ENCODE measurements at regions not wholly inside any gene's neighbourhood (a gene's known extent, or its start where the extent isn't known, plus 50 kb on each side); places are given as distances from the start of the nearest gene placed in this dataset.
"Not testable (repeated sequence)": the region's sequence is repeated elsewhere in the genome, so short reads cannot be mapped to it uniquely, and the experiment has no call there.

DNA sequence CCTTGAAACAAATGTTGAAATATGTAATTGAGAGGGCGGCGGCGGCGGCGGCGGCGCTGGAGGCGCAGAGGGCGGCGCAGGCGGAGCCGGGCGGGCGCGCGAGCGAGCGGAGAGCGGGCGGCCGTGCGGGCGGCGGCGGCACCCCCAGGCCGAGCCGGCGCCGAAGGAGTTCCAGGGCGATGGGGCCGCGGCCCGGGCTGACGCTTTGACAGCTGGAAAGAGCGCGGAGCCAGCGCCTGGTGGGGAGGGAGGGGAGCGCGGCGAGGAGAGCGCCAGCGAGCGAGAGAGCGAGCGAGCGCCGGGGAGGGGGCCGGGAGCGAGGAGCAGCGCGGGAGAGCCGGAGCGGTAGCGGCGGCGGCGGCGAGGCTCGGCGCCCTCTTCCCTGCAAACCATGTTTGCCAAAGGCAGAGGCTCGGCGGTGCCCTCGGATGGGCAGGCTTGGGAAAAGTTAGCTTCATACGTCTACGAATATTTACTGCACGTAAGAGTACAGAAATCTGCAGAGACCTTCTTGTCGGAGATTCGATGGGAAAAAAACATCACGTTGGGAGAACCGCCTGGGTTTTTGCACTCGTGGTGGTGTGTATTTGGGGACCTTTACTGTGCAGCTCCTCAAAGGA, 116.8 kb upstream of the CDK13 start:
- H3K4me1 Mint-ChIP-seq, H3K9me3 Mint-ChIP-seq, POLR2A ChIA-PET, H3K27ac Mint-ChIP-seq, H3K36me3 Mint-ChIP-seq: not testable (repeated sequence)
- H3K4me3 Mint-ChIP-seq = peak overlapping the region; percentile 36
- peak; percentile 88 for ATAC-seq (ENCODE audit: low read depth)
- H3K27me3 Mint-ChIP-seq = peaks cover 65% of the 10 kb centered on the region
- DNase-seq = peak; percentile 57

DNA sequence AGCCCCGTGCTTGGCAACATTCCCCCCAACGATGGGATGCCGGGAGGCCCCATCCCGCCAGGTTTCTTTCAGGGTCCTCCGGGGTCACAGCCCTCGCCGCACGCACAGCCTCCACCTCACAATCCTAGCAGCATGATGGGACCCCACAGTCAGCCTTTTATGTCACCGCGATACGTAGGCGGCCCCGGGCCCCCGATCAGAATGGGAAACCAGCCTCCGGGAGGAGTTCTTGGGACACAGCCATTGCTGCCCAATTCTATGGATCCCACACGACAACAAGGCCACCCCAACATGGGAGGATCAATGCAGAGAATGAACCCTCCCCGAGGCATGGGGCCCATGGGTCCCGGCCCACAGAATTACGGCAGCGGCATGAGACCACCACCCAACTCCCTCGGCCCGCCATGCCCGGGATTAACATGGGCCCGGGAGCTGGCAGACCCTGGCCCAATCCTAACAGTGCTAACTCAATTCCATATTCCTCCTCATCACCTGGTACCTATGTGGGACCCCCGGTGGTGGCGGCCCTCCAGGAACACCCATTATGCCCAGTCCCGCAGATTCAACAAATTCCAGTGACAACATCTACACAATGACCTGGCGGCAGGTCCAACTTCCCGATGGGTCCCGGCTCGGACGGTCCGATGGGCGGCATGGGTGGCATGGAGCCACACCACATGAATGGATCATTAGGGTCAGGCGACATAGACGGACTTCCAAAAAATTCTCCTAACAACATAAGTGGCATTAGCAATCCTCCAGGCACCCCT, 116.0 kb upstream of the CDK13 start:
- H3K27ac Mint-ChIP-seq; H3K4me1 Mint-ChIP-seq; POLR2A ChIA-PET; DNase-seq; H3K36me3 Mint-ChIP-seq; H3K9me3 Mint-ChIP-seq; ATAC-seq (ENCODE audit: low read depth): not testable (repeated sequence)
- H3K27me3 Mint-ChIP-seq = peaks cover 61% of the 10 kb centered on the region
- peak overlapping the region; percentile 41 for H3K4me3 Mint-ChIP-seq

DNA sequence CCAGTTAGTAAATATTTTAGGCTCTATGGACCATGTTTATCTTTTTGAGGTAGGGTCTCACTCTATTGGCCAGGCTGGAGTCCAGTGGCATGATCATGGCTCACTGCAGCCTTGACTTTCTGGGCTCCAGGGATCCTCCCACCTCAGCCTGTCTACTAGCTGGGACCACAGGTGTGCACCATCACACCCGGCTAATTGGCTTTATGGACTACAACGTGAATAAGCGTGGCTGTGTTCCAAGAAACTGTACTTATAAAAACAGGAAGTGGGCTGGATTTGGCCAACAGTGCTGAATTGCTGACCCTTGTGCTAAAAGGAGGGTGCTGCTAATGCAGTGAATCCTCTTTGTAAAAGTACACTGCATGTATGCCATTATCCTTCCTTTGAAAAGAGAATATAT, 111.7 kb upstream of the CDK13 start:
- H3K27me3 Mint-ChIP-seq = peaks cover 68% of the 10 kb centered on the region
- DNase-seq (no peak), ATAC-seq (ENCODE audit: low read depth) (no peak)
- POLR2A ChIA-PET = no interaction called here
- H3K4me1 Mint-ChIP-seq = no peaks in the 10 kb centered on the region
- H3K4me3 Mint-ChIP-seq = no peak overlapping the region
- H3K36me3 Mint-ChIP-seq = no peaks in the 10 kb centered on the region
- H3K27ac Mint-ChIP-seq = no peak overlapping the region
- no peaks in the 10 kb centered on the region for H3K9me3 Mint-ChIP-seq

DNA sequence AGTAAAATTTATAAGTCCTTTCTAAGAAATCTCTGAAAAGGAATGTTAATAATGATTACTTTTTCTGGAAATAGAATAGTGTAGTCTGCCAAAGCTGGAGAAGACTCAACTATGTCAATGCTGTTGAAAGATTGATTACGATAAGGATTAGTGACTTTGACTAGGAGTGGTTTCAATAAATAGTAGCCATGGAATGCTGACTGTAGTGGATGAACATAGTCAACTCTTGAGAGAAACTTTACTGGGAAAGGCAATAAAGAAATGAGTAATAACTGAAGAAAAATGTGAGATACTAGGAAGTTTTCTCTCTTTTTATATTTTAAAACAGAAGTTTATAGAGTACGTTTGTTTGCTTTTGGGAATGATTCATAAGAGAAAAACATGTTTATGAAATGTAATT, 105.0 kb upstream of the CDK13 start:
- H3K27me3 Mint-ChIP-seq = peaks cover 42% of the 10 kb centered on the region
- H3K27ac Mint-ChIP-seq = no peak overlapping the region
- no peak overlapping the region for H3K4me3 Mint-ChIP-seq
- DNase-seq (no peak), ATAC-seq (ENCODE audit: low read depth) (no peak)
- H3K36me3 Mint-ChIP-seq = no peaks in the 10 kb centered on the region
- H3K9me3 Mint-ChIP-seq = no peaks in the 10 kb centered on the region
- no peaks in the 10 kb centered on the region for H3K4me1 Mint-ChIP-seq
- POLR2A ChIA-PET = no interaction called here

DNA sequence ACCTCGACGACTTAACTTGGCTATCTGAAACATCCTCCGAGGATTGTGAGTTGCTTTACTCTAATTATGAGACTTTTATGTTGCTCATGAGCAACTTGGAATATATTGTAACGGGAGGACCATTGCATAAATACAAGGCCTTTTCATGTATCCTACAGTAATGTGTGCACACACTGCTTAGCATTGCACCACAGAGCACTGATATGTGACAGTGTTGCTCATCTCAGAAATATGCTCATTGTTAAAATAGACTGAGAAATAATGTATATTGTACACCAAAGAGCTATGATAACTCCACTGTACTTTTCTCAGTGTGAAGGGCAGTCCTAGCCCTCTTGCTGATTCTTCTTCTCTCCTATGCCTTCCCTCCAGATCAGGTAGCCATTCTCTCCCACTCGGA, 102.8 kb upstream of the CDK13 start:
- ATAC-seq (ENCODE audit: low read depth) (no peak), DNase-seq (no peak)
- no peaks in the 10 kb centered on the region for H3K9me3 Mint-ChIP-seq
- no peak overlapping the region for H3K27ac Mint-ChIP-seq
- H3K4me1 Mint-ChIP-seq = no peaks in the 10 kb centered on the region
- POLR2A ChIA-PET = no interaction called here
- no peak overlapping the region for H3K4me3 Mint-ChIP-seq
- peaks cover 47% of the 10 kb centered on the region for H3K27me3 Mint-ChIP-seq
- no peaks in the 10 kb centered on the region for H3K36me3 Mint-ChIP-seq

DNA sequence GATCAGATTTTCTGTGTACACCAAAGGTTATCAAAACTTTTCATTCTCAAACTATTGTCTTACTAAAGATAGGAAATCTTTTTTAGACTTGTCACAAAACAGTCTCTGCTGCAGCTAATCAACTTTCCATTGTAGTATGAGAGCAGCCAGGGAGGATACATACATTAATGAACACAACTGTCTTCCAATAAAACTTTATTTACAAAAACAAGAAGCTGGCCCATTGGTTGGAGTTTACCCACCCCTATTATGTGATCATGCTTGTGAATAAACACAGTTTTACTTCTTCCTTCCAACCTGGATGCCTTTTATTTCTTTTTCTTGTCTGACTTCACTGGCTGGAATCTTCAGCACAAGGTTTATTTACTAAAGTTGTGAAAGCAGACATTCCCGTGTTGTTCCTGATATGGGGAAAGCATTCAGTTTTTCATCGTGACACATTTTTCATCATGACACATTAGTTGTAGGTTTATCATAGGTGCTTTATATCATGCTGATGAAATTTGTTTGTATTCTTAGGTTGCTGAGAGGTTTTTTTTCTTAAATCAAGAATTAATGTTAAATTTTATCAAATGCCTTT, 98.5 kb upstream of the CDK13 start:
- Mint-ChIP-seq H3K9me3 (no peaks in the 10 kb centered on the region), H3K4me1 (peaks cover 7% of the 10 kb centered on the region), H3K27ac (no peak overlapping the region), H3K4me3 (no peak overlapping the region), H3K27me3 (peaks cover 42% of the 10 kb centered on the region), H3K36me3 (no peaks in the 10 kb centered on the region)
- POLR2A ChIA-PET = no interaction called here
- DNase-seq (no peak), ATAC-seq (ENCODE audit: low read depth) (no peak)

DNA sequence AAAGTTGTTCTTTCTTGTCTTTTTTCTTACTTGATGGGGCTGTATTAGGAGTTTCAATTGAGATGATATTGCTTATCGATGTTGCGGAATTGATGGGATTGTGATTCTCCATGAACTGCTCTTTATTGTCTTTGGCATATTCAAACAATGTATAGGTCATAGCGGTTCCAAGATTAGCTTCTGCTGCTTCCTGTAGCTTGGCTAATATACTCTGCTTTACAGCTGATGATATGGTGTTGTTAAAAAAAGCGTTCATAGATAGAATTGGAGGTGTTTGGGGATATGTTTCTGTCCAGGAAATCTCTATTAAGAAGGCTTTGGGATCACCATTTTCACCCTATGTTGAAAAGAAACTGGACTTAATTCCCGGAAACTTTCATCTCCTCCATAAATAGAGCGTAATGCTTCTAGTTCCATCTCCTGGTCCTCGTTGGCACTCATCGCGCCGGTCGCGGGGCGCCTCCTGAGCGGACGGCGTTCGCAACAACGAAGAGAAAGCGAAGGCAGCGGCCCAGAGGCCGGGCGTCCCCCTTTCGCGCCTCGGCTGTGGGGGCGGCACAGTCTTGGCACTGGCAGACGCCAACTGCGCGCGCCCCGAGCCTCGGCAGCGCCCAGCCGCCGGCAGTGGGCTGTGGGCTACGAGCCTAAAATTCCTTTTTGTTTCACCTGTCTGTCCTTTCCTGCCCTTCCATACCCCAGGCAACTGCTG, 95.3 kb upstream of the CDK13 start:
- DNase-seq, H3K27ac Mint-ChIP-seq, H3K4me1 Mint-ChIP-seq, POLR2A ChIA-PET, H3K36me3 Mint-ChIP-seq, H3K9me3 Mint-ChIP-seq: not testable (repeated sequence)
- Mint-ChIP-seq H3K4me3 (peak overlapping the region; percentile 89), H3K27me3 (peaks cover 50% of the 10 kb centered on the region)
- ATAC-seq (ENCODE audit: low read depth) = peak; percentile 97

DNA sequence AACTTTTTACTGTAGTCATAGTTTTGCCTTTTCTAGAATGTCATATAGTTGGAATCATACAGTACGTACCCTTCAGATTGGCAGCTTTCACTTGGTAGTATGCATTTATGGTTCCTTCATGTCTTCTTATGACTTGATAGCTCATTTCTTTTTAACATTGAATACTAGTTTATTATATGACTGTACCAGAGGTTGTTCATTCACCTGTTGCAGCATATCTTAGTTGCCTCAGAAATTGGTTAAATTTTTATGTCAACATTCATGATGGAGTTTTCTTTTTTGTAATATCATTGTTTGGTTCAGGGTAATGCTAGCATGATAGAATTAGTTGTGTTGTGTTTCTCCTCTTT, 94.8 kb upstream of the CDK13 start:
- H3K36me3 Mint-ChIP-seq = no peaks in the 10 kb centered on the region
- H3K27me3 Mint-ChIP-seq = peaks cover 48% of the 10 kb centered on the region
- no peaks in the 10 kb centered on the region for H3K9me3 Mint-ChIP-seq
- H3K4me1 Mint-ChIP-seq = peaks cover 7% of the 10 kb centered on the region
- peak overlapping the region; percentile 89 for H3K4me3 Mint-ChIP-seq
- ATAC-seq (ENCODE audit: low read depth) = no peak
- POLR2A ChIA-PET = no interaction called here
- no peak overlapping the region for H3K27ac Mint-ChIP-seq
- no peak for DNase-seq

DNA sequence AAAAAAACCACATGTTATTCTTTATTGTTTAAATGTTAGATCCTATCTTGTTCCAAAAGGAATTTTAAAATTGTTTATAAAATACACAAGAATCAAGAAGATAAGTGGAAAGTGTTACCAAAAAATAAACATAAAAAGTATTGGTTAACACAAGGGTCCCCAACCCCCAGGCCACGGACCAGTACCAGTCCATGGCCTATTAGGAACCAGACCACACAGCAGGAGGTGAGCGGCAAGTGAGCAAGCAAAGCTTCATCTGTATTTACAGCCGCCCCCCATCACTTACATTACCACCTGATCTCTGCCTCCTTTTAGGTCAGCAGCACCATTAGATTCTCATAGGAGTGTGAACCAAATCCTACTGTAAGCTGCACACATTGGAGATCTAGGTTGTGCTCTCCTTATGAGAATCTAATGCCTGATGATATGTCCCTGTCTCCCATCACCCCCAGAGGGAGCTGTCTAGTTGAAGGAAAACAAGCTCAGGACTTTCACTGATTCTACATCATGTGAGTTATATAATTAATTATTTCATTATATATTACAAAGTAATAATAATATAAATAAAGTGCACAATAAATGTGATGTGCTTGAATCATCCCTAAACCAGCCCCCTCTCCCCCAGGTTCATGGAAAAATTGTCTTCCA, 86.3 kb upstream of the CDK13 start:
- not testable (repeated sequence) for H3K27ac Mint-ChIP-seq

DNA sequence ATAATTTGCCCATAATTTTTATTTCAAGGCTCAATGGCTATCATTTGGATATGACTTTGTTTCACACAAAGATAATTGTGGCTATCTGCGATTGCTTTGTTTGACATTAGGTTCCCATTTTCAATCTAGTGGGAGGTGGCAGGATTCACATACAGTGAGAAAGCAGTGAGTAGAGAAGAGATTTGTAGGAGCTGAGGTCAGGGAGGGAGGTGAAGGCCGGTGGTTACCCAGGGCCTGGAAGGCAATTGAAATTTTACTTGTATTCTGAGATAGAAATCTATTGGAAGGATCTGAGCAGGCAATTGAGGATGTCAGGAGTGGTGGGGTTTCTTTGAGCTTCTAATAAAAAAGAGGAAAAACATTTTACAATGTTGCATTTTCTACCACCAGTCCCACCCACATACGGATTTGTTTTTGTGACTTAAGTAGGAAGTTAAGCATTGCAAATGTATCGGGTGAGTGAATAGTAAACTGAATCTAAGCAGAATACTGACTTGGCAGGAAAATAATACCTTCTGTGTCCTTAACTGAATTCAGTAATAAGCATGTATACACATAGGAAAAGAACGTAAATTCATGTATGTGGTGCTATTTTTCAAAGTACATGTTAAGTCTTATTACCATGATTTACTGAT, 80.1 kb upstream of the CDK13 start:
- H3K9me3 Mint-ChIP-seq; DNase-seq; H3K27ac Mint-ChIP-seq; POLR2A ChIA-PET; H3K4me1 Mint-ChIP-seq; H3K4me3 Mint-ChIP-seq; ATAC-seq (ENCODE audit: low read depth); H3K36me3 Mint-ChIP-seq: not testable (repeated sequence)
- peaks cover 19% of the 10 kb centered on the region for H3K27me3 Mint-ChIP-seq

More for the DNA sequence above, 86.3 kb upstream of the CDK13 start:
- POLR2A ChIA-PET; H3K36me3 Mint-ChIP-seq; DNase-seq; H3K4me3 Mint-ChIP-seq; ATAC-seq (ENCODE audit: low read depth); H3K4me1 Mint-ChIP-seq; H3K9me3 Mint-ChIP-seq: not testable (repeated sequence)
- peaks cover 12% of the 10 kb centered on the region for H3K27me3 Mint-ChIP-seq

DNA sequence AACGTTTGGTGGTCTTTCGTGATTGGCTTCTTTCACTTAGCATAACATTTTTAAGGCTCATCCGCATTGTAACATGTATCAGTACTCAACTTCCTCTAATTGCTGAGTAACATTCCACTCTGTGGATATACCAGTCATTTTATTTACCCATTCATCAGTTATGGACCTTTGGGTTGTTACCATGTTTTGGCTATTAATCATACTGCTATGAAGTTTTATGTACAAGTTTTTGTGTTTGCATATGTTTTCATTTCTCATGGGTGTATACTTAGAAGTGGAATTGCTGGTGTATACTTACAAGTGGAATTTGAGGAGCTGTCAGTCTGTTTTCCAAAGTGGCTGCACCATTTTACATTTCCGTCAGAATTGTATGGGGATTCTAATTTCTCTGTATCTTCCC, 78.4 kb upstream of the CDK13 start:
- DNase-seq; POLR2A ChIA-PET; H3K4me3 Mint-ChIP-seq; H3K36me3 Mint-ChIP-seq; ATAC-seq (ENCODE audit: low read depth); H3K4me1 Mint-ChIP-seq; H3K27ac Mint-ChIP-seq; H3K9me3 Mint-ChIP-seq: not testable (repeated sequence)
- H3K27me3 Mint-ChIP-seq = peaks cover 28% of the 10 kb centered on the region

DNA sequence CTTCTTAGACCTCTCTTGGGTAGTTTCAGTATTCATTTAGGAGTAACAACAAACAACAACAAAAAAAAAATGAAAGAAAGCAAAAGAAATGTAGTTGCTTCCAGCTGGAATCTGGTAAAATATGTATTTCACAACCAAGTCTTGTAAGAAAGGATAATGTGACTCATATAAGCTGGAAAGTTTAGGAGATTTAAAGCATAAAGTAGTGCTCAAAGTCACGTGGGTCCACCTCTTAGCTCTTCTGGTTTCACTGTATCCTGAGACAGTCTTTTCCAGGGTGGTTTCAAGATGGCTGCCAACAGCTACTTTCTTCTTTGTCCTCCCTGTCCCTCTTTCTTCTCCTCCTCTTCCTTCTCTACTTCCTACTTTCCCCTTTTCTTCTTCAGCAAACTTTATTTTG, 69.5 kb upstream of the CDK13 start:
- no peaks in the 10 kb centered on the region for H3K36me3 Mint-ChIP-seq
- H3K27me3 Mint-ChIP-seq = peaks cover 23% of the 10 kb centered on the region
- H3K4me1 Mint-ChIP-seq = no peaks in the 10 kb centered on the region

DNA sequence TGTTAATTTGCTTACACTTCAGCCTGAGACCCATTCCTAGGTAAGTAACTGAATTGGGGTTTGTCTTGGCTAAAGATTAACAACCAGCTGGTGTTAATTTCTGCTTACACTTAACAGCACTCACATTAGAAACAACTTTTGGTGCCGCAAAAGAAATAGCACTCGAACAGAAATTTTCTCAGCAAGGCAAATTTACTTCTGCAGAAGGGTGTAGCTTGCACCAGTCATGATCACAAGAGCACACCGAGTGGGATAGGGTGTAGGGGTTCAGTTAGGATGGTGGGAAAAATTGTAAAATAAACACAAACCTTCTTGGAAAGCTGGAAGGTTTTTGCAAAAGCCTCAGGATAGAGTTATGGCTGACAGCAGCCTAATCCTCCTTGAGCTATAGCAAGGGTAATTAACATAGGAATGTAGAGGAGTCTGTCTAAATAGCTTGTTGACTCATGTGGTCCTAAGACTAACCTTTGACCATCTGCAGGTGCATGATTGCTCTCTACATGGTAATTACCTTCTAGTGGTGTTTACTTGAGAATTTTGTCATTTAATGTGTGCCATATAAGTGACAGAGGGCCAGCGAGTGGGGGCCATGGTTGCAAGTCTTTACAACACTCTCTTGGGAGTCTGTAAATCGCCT, 67.8 kb upstream of the CDK13 start:
- ATAC-seq (ENCODE audit: low read depth) (no peak), DNase-seq (no peak)
- H3K4me1 Mint-ChIP-seq = no peaks in the 10 kb centered on the region
- POLR2A ChIA-PET = no interaction called here
- peaks cover 6% of the 10 kb centered on the region for H3K9me3 Mint-ChIP-seq
- H3K27ac Mint-ChIP-seq = no peak overlapping the region
- H3K4me3 Mint-ChIP-seq = no peak overlapping the region
- H3K27me3 Mint-ChIP-seq = peaks cover 12% of the 10 kb centered on the region
- no peaks in the 10 kb centered on the region for H3K36me3 Mint-ChIP-seq

More for the DNA sequence above, 69.5 kb upstream of the CDK13 start:
- POLR2A ChIA-PET = no interaction called here
- peaks cover 6% of the 10 kb centered on the region for H3K9me3 Mint-ChIP-seq
- H3K4me3 Mint-ChIP-seq = no peak overlapping the region
- DNase-seq (no peak), ATAC-seq (ENCODE audit: low read depth) (no peak)
- no peak overlapping the region for H3K27ac Mint-ChIP-seq
